Mucosa of gallbladder (tissue), 1 donor: ENCODE measurements at regions not wholly inside any gene's neighbourhood (a gene's known extent, or its start where the extent isn't known, plus 50 kb on each side); places are given as distances from the start of the nearest gene placed in this dataset.
"Not testable (repeated sequence)": the region's sequence is repeated elsewhere in the genome, so short reads cannot be mapped to it uniquely, and the experiment has no call there.

Experiments used
- DNase-seq: peaks from one replicate; pipeline ENCODE4 v3.0.0-alpha.2; 2020; ENCODE audit warnings: low spot score
- donor health status: DM: no; HTN: no; CAD: no.

DNA sequence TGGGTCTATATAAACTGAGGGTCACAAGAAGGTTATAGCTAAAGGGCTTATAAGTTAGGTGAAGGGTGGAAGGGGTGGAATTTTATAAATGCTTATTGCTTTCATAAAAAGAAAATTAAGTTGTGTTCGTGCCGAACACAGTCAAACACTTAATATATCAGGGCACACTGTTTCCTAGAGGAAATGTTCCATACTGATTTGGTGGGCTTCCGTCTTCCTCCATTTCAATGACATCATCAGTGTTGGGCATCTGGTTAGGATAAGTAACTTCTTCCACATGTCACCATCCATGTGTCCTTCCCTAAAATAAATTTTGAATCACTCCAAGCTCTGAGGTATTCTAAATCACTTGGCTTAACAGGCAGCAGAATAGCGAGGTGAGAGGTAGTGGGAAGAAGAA is 466.4 kb downstream of the MED13L start:
- DNase-seq, result no peak

DNA sequence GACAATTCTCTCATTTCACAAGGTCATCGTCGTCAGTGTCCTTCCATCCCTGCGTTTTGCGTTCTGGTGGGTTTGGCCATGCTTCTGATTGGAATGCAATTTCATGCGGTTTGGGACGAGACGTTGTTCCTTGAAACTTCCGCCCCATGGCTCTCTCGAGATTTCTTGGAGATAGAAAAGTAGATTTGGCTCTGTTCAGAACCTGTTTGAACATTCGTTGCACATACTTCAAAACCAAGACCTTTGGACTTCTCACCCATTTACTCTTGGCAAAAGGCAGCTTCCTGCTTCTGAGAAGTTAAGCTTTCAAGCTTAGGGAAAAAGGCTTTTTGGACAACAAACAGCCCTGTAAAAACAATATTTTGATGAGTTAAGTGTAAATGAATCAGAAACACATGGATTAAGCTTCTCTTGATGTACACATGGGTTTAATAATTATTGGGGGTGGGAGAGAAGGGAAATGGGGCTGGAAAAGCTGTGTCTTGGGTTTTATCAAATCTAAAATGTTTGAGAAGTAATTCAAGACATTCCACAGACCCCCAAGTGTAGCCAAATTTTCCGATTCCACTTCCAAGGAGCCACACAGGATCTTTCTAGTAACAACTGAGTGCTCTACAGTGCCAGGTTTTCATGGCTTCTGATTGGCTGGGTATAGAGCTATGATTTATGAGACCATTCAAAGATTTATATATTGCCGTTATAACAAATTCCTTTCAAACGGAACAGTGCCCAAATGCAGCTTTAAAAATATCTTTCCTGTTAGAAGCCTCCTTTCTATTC is 467.2 kb downstream of the MED13L start:
- DNase-seq, result no peak

DNA sequence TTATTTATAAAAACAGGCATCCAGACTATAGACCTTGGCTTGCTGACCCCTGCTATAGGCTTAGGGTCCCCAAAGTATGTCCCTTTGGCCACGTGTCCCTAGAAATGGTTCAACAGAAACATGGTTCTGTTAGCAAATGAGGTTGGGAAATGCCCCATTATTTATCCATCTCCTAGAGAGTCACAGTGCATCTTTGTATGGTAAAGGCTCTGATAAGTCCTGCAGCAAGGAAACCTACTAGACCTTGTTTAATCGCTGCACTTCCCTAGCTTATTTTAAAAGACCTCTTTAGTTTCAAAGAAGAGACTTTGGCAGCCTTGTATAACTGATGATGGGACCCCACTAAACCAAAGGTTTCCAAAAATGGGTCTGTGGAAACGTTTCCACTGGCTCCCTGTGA is 471.5 kb downstream of the MED13L start:
- no peak for DNase-seq

DNA sequence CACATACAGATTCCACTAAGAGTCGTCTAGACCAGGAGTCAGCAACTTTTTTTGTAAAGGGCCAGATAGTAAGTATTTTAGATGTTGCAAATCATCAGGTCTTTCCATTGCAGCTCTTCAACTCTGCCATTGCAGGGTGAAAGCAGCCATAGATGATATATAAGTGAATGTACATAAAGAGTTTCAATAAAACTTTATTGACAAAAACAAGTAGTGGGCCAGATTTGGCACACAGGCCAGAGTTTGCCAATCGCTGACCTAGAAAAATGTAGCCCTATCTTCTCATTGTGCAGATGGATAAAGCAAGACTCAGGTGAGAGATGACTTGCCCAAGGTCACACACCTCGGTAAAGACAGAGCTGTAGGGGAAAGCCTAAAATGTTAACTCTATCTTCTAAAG is 474.7 kb downstream of the MED13L start:
- no peak for DNase-seq

DNA sequence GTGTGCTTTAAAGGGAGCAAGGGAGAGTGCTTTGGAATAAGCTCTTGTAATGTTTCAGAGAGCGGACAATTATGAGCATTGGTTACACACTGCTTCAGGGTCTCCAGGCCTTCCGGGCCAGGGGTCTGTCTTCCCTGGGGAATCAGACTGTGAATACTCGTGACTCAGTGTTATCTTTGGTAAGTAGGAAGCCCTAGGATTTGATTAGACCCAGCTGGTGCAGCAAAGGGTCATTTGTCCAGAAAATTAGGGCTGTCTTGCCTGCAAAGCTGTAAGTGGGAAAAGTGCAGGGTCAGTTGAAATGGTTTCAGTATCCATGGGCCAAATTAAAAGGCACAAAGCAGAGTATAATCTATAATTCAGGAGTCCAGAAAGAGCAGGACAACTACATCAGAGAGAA is 475.6 kb downstream of the MED13L start:
- no peak for DNase-seq

DNA sequence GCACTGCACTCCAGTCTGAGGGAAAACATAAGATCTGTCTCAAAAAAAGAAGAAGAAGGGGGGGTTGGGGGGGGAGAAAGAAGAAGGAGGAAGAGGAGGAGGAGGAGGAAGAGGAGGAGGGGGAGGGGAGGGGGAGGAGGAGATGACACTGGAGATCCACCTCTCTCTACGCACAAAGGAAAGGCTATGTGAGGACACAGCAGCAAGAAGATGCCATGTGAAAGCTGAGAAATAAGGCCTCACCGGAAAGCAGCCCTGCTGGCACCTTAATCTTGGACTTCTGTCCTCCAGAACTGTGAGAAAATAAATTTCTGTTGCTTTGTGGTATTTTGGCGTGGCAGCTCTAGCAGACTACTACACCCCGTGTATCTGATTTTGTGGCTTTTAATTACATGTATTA is 477.9 kb downstream of the MED13L start:
- DNase-seq, result no peak

DNA sequence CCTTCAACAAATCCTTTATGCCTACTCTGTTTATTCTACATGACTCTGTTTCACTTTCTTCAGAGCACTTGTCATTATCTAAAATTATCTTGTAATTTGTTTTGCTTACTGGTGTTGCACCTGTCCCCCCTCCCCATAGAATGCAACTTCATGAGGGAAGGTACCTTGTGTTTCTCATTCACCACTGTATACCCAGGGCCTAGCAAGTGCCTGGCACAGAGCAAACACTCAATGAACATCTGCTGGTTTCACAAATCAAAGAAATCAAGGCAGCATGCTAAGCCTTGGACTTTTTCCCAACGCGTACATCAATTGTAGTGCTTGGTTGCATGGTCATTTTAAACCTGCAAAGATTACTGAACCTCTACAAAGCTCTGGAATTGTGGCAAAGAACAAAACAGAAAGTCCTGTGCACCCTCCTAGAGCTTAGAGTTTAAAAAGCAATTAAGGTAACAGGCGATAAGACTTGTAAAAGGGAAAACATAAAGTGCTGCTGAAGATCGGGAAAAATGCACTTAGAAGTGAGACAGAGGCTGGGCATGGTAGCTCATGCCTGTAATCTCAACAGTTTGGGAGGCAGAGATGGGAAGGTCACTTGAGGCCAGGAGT is 479.1 kb downstream of the MED13L start:
- no peak for DNase-seq

DNA sequence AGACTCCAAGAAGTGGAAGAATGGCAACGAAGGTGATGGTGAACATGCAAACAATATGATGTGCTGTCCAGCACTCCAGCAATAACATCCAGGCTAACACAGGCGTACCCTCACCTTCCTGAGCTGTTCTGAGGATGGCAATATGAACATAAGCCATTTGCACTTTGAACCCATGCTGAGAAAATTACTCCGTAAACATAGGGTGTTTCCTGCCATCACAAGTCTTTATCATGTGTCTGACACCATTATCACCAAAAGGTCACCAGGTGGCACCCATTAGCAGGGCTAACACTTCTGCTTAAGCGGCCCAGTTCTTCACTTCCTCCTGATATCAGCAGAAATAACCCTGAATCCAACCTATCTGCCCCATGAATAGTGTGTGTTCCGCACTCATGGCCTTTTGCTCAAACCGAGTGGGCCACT is 482.8 kb downstream of the MED13L start:
- DNase-seq, result peak; percentile 11

DNA sequence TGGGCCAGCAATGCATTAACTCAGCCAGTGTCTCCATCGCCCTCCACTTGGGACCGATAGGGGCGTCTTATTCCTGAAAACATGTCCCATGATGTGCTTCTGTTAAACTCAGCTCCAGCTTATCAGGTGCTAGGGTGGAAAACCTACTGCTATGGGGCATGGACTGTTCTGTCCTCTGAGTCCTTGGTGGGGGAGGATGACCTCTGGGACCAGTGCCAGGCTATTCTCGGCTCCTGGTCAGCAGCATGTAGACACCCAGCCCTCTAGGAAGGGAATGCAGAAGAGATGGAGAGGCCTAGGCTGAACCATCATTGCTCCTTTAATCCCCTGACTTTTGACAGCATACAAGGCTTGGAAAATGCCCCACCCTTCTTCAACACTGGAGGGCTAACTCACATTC is 486.2 kb downstream of the MED13L start:
- DNase-seq, result no peak

DNA sequence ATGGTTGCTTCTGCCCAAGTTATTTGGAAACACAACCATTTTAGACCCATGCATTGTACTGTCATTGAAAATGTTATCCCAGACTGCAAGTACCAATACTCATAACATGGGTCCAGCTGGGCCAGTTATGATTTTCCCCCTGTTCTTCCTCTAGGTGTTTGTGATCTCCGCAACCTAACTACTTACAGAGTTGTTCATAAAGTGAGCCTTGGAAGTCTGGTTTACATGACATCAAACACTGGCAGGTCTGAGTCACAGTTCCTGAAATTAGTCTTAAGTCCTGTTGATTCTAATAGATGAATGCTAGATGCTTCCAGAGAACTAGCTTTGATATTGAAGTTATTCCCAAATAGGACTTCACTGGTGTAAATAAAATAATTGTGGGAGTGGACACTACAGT is 487.0 kb downstream of the MED13L start:
- DNase-seq, result no peak

DNA sequence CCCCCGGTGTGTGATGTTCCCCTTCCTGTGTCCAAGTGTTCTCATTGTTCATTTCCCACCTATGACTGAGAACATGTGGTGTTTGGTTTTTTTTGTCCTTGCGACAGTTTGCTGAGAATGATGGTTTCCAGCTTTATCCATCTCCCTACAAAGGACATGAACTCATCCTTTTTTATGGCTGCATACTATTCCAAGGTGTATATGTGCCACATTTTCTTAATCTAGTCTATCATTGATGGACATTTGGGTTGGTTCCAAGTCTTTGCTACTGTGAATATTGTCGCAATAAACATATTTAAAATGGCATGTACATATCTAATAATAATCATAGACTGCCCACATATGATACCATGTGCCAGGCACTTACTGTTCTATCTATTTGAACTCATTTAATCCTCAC is 491.0 kb downstream of the MED13L start:
- DNase-seq, result not testable (repeated sequence)

DNA sequence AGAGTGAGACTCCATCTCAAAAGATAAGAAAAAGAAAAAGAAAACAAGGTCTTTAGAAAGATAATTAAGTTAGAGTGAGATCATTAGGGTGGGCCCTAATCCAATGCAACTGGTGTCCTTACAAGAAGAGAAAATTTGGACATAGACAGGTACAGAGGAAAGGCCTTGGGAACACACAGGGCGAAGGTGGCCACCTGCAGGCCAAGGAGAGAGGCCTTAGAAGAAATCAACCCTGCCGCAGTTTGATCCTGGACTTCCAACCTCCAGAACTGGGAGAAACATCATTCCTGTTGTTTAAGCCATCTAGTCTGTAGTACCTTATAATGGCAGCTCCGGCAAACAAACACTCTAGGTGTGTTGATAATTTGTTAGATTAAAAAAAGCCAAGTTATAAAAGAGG is 491.9 kb downstream of the MED13L start:
- DNase-seq, result no peak

DNA sequence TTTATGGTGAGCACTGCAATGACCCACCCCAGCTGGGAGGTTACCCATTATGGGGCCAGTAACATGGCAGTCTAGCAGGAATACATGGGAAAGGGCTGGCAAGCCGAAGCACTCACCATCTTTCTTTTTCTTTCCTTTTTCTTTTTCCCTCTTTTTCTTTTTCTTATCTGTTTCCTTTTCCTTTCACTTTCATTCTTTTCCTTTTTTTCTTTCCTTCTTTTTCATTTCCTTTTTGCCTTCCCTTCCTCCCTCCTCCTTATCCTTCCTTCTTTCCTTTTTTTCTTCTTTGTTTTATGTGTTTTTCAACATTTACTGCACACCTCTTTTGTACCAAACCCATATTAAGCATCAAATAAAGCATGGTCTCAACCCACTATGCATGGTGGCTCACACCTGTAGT is 501.1 kb downstream of the MED13L start:
- DNase-seq, result no peak

DNA sequence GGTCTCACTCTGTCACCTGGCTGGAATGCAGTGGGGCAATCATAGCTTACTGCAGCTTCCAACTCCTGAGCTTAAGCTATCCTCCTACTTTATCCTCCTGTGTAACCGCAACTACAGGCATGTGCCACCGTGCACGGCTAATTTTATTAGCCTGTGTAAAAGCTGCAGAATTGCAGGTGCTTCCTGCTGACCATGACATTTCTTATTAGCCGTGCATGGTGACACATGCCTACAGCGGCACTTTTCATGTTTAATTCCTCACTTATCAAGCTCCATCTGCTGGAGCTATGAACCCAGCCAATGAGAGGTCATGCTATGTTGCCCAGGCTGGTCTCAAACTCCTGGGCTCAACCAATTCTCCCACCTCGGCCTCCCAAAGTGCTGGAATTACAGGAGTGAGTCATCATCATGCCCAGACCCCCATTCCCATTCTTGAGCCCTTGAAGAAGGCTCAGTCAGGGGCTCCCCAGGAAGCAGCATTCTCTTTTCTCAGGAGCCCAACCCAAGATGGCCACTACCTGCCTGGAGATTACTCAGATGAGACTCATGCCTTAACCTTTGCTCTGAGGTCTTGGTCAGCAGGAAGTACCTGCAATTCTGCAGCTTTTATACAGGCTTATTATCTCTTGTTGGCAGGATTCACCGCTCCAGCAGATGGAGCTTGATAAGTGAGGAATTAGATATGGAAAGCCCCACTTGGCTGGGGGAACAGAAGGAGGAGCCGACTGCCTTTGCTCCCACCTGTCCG is 503.2 kb downstream of the MED13L start:
- no peak for DNase-seq

DNA sequence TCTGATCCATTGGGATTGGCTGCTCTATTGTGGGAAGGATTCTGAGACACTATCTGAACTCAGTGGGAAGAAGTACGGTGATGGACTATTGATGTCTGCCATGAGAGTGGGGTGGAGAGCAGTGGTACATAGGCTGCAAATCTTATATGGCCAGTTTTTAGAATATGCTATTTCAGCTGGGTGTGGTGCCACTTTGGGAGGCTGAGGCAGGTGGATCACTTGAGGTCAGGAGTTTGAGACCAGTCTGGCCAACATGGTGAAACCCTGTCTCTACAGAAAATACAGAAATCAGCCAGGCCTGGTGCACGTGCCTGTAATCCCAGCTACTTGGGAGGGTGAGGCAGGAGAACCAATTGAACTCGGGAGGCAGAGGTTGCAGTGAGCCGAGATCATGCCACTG is 505.9 kb downstream of the MED13L start:
- no peak for DNase-seq

DNA sequence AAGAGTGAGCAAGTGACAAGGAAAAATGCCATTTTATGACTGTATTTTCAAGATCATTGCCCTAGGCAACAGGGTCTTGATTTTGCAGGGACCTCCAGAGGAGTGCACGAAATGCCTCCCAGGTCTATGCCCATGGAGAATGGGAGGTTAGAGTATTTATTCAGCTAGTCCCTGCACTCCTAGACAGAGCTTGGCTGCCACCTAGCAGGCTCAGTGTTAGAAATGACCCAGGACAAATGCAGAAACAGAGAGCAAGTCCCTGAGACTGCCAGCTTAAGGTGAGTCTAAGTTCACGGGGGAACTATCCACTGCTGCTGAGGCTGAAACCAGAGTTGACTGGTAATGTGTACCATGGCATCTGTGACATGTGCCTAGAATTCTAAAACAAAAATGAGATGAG is 506.4 kb downstream of the MED13L start:
- DNase-seq, result no peak

DNA sequence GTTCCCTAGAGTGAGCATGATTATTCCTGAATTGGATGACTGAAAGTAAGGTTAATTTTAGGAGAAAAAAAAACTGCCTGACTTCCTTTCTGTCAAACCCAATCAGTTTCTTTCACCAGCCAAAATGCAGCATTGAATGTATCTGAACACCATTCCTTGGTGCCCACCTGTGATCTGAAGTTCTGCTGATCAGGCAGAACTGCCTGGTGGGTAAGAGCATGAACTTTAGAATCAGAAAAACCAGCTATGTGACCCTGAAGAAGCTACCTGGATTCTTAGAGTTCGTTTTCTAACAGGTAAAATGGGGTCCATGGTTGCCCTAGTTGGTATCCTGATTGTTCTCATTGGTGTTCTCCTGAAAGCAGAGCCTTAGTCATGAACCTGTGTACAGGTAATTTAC is 506.9 kb downstream of the MED13L start:
- DNase-seq, result no peak

DNA sequence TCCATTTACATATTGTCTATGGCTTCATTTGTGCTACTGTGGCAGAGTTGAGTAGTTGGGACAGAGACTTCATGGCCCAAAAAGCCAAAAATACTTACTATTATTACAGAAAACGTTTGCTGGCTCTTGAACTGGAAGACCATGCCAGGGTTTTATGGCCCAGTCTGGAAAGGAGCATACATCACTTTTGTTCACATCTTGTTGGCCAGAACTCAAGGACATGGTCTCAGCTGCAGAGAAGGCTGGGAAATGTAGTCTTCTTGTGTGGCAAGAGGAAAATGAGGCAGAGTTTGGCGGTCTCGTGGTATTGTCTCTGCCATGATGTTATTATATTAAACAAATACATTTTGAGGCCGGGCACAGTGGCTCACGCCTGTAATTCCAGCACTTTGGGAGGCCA is 509.6 kb downstream of the MED13L start:
- no peak for DNase-seq

DNA sequence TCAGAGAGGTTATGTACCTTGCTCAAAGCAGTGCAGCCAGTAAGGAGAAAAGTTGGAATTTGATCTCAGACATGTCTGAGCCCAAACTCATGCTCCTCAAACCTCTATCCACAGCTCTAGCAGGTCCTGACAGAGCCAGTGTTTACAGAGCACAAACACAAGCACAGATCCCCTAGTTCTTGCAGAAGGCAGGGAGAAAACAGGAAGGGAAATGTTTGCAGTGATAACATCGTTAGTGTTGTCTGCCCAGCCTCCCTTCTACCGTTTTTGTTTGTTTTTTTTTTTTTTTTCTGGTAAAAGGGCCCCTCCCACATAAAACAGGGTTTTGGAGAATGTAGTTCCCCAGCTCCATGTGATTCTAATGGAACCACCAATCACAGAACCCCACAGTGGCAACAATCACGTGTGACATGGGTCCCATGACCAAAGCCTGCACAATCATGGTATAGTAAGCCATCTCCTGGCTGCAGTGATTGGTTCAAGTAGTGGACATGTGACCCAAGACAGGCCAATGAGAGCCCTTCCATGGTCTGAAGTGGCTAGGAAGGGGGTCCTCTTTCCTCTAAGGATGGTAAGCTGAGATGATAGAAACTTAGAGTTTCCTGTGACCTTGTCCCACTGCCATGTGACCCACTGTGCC is 513.4 kb downstream of the MED13L start:
- DNase-seq, result no peak

DNA sequence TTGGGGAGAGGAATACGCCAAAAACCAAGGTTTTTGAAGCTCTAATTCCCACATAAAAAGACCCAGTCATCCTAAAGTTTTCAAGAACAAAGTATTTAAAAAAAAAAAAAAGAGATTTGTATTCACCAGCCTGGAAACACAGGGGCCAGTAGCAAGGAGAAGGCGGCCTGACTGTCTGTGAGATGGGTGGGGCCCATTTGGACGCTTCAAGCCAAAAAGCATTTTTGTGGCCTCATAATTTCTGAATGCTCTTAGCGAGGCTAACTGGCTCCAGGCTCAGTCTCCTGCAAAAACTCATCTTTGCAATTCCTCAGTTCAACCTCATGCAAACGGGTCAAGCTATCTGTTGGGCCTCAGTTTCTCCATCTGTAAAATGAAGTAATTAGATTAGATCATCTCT is 514.1 kb downstream of the MED13L start:
- DNase-seq, result no peak

DNA sequence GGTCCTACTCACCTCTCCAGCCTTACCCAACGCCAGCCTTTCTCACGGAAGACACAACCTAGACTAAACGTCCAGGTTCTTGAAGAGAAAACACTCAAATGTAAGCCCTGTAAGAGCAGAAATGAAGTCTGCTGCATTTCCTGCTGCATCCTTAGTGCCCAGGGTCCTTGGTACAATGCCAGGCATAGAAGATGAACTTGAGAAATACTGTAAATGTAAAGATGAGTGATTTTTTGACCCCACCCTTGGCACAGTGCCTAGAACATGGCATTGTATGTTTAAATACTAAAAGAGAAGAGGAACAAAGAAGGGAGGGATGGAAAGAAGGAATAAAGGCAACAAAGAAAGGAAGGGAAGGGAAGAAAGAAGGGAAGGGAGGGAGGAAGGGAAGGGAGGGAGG is 514.6 kb downstream of the MED13L start:
- DNase-seq, result no peak

DNA sequence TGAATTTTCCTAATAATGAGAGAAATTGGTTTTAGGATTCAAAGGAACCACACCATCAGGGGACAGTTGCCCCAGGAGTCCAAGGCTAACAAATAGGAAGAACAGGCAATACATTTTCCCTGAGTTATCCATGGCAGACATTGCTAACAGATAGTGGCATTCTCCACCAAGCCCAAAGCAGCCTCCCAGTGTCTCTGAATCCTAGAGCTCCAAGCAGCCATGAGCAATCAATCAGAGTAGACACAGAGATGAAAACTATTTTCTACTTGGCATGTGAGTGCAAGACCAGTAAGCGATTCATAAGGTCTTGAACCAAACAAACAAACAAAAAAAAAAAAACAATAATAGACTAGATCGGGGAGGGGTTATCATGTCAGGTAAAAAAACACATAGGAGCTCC is 515.7 kb downstream of the MED13L start:
- DNase-seq, result no peak

DNA sequence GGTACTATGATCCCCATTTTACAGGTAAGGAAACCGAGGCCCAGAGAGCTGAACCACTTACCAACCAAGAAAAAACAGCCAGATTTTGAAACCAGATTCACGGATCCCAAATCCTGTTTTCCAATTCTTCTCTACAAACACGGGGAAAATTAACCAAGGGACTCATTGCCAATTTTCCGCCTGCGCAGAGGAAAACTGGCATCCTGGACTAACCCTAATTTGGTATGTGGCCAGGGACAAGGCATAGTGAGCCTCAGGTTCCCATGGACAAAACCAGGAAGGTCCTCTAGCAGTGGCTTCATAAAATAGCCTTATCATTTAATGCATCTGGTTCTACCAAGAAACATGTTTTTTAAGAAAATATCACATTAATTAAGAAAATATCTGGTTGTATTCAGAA is 517.3 kb downstream of the MED13L start:
- DNase-seq, result no peak
